ENCODE measurements at regions not wholly inside any gene's neighbourhood (a gene's known extent, or its start where the extent isn't known, plus 50 kb on each side); places are given as distances from the start of the nearest gene placed in this dataset.

DNA sequence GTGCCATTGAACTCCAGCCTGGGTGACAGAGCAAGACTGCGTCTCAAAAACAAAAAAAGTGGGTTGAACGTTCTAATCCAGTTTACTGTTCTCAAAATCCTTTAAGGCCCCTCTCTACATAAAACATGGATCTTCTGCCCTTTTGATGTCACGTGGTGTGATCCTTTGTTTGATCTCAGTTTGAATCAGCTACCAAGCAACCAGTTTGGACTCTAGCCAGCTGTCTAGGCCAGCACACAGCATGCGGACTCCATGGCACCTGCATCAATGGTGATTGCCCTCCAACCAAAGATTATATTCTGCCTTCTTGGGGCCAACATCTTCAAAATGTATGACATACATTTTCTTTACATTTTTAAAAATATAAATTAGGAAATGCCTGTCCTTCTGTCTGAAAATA, 365.4 kb downstream of the NDFIP2 start:
- no peak for DNase-seq (ENCODE audit: low spot score)
- H3F3A ChIP-seq (replicated peaks; ENCODE audit: low read depth), result no peaks in the 10 kb centered on the region
- H3K9me2 ChIP-seq (ENCODE audit: insufficient read depth), result no peaks in the 10 kb centered on the region; the same call in 1 of the 2 replicates
- Mint-ChIP-seq H3K27ac (no peak overlapping the region), H3K9me3 (peaks cover 6% of the 10 kb centered on the region; the same call in 2 of the 3 replicates), H3K36me3 (ENCODE audit: low read depth) (no peaks in the 10 kb centered on the region), H3K4me3 (no peak overlapping the region), H3K27me3 (ENCODE audit: insufficient read depth, low read depth, poor library complexity) (no peaks in the 10 kb centered on the region), H3K4me1 (peaks cover 14% of the 10 kb centered on the region; the same call in 2 of the 3 replicates)
- no peaks in the 10 kb centered on the region for H3K79me2 ChIP-seq (replicated peaks; ENCODE audit: insufficient read depth)
- H3K4me1 ChIP-seq (ENCODE audit: insufficient read depth), result no peaks in the 10 kb centered on the region
- H3K4me3 ChIP-seq, result no peak overlapping the region
- H4K20me1 ChIP-seq (replicated peaks; ENCODE audit: insufficient read depth), result no peaks in the 10 kb centered on the region
- H3K27me3 ChIP-seq (ENCODE audit: insufficient read depth), result no peaks in the 10 kb centered on the region
- TF ChIP-seq CREB1 (CRISPR knock-in tag; IDR thresholded peaks at IDR 0.05; ENCODE audit: low read depth), result no peak
- TF ChIP-seq, protein P1, sequence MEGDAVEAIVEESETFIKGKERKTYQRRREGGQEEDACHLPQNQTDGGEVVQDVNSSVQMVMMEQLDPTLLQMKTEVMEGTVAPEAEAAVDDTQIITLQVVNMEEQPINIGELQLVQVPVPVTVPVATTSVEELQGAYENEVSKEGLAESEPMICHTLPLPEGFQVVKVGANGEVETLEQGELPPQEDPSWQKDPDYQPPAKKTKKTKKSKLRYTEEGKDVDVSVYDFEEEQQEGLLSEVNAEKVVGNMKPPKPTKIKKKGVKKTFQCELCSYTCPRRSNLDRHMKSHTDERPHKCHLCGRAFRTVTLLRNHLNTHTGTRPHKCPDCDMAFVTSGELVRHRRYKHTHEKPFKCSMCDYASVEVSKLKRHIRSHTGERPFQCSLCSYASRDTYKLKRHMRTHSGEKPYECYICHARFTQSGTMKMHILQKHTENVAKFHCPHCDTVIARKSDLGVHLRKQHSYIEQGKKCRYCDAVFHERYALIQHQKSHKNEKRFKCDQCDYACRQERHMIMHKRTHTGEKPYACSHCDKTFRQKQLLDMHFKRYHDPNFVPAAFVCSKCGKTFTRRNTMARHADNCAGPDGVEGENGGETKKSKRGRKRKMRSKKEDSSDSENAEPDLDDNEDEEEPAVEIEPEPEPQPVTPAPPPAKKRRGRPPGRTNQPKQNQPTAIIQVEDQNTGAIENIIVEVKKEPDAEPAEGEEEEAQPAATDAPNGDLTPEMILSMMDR (conservative IDR thresholded peaks at IDR 0.05; ENCODE audit: low read depth in 2 of 2), result no peak
- TF ChIP-seq EZH2 (IDR thresholded peaks at IDR 0.05; ENCODE audit: low read depth, unreplicated experiment), result no peak
- TF ChIP-seq, protein P2, sequence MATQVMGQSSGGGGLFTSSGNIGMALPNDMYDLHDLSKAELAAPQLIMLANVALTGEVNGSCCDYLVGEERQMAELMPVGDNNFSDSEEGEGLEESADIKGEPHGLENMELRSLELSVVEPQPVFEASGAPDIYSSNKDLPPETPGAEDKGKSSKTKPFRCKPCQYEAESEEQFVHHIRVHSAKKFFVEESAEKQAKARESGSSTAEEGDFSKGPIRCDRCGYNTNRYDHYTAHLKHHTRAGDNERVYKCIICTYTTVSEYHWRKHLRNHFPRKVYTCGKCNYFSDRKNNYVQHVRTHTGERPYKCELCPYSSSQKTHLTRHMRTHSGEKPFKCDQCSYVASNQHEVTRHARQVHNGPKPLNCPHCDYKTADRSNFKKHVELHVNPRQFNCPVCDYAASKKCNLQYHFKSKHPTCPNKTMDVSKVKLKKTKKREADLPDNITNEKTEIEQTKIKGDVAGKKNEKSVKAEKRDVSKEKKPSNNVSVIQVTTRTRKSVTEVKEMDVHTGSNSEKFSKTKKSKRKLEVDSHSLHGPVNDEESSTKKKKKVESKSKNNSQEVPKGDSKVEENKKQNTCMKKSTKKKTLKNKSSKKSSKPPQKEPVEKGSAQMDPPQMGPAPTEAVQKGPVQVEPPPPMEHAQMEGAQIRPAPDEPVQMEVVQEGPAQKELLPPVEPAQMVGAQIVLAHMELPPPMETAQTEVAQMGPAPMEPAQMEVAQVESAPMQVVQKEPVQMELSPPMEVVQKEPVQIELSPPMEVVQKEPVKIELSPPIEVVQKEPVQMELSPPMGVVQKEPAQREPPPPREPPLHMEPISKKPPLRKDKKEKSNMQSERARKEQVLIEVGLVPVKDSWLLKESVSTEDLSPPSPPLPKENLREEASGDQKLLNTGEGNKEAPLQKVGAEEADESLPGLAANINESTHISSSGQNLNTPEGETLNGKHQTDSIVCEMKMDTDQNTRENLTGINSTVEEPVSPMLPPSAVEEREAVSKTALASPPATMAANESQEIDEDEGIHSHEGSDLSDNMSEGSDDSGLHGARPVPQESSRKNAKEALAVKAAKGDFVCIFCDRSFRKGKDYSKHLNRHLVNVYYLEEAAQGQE (IDR thresholded peaks at IDR 0.05; ENCODE audit: unreplicated experiment), result no peak
- no peak for TF ChIP-seq NANOG (IDR thresholded peaks at IDR 0.05; ENCODE audit: borderline replicate concordance)
- no peak for TF ChIP-seq ZNF331 (CRISPR knock-in tag; IDR thresholded peaks at IDR 0.05; ENCODE audit: low read depth)
- TF ChIP-seq ZNF114 (CRISPR knock-in tag; IDR thresholded peaks at IDR 0.05), result no peak
- TF ChIP-seq, protein P3, sequence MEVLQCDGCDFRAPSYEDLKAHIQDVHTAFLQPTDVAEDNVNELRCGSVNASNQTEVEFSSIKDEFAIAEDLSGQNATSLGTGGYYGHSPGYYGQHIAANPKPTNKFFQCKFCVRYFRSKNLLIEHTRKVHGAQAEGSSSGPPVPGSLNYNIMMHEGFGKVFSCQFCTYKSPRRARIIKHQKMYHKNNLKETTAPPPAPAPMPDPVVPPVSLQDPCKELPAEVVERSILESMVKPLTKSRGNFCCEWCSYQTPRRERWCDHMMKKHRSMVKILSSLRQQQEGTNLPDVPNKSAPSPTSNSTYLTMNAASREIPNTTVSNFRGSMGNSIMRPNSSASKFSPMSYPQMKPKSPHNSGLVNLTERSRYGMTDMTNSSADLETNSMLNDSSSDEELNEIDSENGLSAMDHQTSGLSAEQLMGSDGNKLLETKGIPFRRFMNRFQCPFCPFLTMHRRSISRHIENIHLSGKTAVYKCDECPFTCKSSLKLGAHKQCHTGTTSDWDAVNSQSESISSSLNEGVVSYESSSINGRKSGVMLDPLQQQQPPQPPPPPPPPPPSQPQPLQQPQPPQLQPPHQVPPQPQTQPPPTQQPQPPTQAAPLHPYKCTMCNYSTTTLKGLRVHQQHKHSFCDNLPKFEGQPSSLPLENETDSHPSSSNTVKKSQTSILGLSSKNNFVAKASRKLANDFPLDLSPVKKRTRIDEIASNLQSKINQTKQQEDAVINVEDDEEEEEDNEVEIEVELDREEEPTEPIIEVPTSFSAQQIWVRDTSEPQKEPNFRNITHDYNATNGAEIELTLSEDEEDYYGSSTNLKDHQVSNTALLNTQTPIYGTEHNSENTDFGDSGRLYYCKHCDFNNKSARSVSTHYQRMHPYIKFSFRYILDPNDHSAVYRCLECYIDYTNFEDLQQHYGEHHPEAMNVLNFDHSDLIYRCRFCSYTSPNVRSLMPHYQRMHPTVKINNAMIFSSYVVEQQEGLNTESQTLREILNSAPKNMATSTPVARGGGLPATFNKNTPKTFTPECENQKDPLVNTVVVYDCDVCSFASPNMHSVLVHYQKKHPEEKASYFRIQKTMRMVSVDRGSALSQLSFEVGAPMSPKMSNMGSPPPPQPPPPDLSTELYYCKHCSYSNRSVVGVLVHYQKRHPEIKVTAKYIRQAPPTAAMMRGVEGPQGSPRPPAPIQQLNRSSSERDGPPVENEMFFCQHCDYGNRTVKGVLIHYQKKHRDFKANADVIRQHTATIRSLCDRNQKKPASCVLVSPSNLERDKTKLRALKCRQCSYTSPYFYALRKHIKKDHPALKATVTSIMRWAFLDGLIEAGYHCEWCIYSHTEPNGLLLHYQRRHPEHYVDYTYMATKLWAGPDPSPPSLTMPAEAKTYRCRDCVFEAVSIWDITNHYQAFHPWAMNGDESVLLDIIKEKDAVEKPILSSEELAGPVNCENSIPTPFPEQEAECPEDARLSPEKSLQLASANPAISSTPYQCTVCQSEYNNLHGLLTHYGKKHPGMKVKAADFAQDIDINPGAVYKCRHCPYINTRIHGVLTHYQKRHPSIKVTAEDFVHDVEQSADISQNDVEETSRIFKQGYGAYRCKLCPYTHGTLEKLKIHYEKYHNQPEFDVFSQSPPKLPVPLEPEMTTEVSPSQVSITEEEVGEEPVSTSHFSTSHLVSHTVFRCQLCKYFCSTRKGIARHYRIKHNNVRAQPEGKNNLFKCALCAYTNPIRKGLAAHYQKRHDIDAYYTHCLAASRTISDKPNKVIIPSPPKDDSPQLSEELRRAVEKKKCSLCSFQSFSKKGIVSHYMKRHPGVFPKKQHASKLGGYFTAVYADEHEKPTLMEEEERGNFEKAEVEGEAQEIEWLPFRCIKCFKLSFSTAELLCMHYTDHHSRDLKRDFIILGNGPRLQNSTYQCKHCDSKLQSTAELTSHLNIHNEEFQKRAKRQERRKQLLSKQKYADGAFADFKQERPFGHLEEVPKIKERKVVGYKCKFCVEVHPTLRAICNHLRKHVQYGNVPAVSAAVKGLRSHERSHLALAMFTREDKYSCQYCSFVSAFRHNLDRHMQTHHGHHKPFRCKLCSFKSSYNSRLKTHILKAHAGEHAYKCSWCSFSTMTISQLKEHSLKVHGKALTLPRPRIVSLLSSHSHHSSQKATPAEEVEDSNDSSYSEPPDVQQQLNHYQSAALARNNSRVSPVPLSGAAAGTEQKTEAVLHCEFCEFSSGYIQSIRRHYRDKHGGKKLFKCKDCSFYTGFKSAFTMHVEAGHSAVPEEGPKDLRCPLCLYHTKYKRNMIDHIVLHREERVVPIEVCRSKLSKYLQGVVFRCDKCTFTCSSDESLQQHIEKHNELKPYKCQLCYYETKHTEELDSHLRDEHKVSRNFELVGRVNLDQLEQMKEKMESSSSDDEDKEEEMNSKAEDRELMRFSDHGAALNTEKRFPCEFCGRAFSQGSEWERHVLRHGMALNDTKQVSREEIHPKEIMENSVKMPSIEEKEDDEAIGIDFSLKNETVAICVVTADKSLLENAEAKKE (CRISPR knock-in tag; IDR thresholded peaks at IDR 0.05), result no peak
- TF ChIP-seq EZH2phosphoT487 (IDR thresholded peaks at IDR 0.05; ENCODE audit: unreplicated experiment), result no peak
- TF ChIP-seq JUNB (IDR thresholded peaks at IDR 0.05; ENCODE audit: unreplicated experiment), result no peak
- no peak for TF ChIP-seq ETS1 (IDR thresholded peaks at IDR 0.05)
- TF ChIP-seq STAT1 (IDR thresholded peaks at IDR 0.05; ENCODE audit: unreplicated experiment), result no peak
- TF ChIP-seq POLR2AphosphoS5 (IDR thresholded peaks at IDR 0.05; ENCODE audit: low read depth), result no peak
- H2AFZ ChIP-seq, result no peak overlapping the region
- ATAC-seq, result no peak
- no peaks in the 10 kb centered on the region for H3K36me3 ChIP-seq (ENCODE audit: insufficient read depth)
- H3K4me2 ChIP-seq, result no peak overlapping the region
- H3K27ac ChIP-seq (ENCODE audit: low read depth), result no peak overlapping the region

Data from GM23338 (cell line).